NOMO-1 treated with dmso at 0.1 percent for 144 hours (cell line): ENCODE measurements at regions not wholly inside any gene's neighbourhood (a gene's known extent, or its start where the extent isn't known, plus 50 kb on each side); places are given as distances from the start of the nearest gene placed in this dataset.
"Not testable (repeated sequence)": the region's sequence is repeated elsewhere in the genome, so short reads cannot be mapped to it uniquely, and the experiment has no call there.

Experiments
- DNase-seq: peaks from one replicate; lab custom pipeline; 2025; ENCODE audit not compliant: unreplicated experiment; lab: John Stamatoyannopoulos, UW

DNA sequence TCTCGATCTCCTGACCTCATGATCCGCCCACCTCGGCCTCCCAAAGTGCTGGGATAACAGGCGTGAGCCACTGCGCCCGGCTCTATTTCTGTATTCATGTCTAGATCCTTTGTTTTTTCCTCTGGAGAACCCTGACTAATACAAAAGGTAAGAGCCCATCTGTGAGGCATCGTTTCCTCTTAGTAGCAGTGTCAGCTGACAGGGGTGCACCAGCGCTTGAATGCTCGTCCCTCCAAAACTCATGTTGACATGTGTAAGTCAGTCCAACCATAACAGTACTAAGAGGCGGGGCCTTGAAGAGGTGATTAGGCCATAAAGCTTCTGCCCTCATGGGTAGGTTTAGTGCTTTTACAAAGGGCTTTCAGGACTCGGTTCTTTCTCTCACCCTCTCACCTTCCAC, 470.1 kb upstream of the B3GAT1 start:
- no peak for DNase-seq

DNA sequence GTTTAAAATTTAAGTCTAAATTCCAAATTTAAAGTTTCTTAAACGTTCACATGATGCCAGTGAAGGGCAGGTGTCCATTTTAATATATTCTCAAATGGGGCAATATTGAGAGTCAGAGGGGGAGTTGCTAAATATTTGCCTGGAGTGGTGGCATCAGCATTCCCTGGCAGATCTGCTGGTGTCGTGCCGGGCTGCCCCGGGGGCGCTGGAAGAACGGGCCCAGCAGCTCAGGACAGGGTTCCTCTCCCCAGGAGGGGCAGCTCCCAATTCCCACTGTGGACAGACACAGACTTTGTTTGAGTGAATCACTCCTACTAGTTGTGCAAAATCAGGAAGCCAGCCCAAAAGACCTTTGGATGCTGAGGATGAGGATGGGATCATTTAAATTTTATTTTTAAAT, 468.7 kb upstream of the B3GAT1 start:
- DNase-seq = no peak

DNA sequence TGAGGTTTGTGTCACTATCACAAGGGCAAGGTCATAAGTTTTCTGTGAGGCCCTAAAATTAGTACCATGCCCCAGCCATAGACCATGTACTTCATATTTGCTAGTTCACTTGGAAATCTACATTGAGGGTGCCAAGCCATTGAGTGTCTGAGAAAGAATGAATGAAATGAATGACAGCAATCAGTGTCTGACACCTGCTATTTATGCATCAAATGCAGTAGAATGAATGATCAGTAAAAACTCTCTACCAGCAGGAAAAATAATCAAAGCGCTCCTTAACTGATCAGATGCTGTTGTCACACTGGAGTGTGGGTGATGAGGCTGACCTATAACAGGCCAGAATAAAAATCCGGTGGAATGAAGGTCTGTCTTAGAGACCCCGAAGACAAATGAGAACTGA, 467.9 kb upstream of the B3GAT1 start:
- no peak for DNase-seq

- no peak for DNase-seq
These were observed 467.3 kb upstream of the B3GAT1 start for GRCh38 chr11:134879341-134879740.

DNA sequence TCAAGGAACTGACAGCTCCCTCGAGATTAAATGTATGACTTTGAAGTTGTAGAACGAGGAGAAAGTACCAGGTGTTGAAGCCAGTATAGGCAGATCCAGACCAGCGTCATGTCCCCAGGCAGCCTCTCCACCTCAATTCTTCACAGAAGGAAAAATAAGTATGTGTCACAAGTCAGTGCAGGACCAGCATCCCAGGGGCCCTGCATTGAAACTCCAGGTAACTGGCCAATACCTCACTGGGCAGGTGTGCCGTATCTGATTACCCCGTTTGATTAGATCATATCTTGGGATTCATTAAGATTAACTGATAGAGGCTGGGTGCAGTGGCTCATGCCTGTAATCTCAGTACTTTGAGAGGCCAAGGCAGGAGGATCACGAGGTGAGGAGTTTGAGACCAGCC, 466.7 kb upstream of the B3GAT1 start:
- DNase-seq = no peak

- DNase-seq = no peak
These were observed 464.2 kb upstream of the B3GAT1 start for GRCh38 chr11:134876226-134876625.

DNA sequence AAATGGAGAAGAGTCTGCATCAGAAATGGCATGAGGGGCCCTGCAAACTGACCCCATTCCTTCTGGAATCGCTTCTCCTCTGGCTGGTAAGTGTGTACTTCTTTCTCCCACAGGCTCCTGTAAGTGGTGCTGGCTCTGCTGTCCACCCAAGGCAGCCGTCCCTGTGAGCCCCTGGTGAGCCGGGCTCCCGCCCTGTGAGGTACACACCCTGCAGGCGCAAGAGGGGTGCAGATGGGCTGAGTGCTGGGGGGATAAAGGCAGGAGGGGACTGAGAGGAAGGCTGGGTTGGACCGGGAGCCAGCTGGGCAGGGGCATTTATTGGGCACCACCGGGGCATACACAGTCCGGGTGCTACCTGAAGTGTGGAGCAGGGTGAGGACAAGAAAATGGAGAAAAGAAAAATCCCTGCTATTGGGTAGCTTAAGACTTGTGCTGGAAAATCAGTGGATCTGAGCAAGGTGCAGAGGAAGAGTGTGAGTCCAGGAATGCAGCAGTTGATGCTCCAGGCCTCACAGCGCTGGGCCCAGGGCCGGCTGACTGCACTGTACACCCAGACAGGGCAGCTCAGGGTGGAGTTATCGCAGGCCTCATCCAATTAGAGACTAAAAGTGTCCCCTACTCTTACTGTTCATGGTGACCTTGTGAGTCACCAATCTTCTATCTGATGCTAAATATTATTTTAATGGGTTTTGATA, 455.1 kb upstream of the B3GAT1 start:
- DNase-seq = no peak

DNA sequence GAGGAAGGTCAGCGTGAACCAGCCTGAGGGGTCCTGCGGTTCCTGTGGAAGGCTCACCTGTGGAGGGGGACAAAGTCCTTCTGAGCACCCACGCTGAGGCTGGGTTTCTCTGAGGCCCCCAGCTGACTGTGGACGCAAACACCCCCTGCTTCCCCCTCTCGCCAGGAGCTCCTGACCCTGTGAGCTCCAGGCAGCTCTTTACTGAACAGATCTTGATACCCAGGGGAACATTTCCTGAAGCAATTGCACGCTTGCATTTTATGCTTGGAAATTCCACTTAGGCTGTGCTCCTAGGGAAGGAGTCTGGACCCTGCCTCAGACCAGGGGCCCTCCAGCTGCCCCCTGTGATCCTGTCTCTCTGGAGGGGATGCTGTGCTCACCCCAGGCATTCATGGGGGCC, 454.2 kb upstream of the B3GAT1 start:
- DNase-seq = no peak

DNA sequence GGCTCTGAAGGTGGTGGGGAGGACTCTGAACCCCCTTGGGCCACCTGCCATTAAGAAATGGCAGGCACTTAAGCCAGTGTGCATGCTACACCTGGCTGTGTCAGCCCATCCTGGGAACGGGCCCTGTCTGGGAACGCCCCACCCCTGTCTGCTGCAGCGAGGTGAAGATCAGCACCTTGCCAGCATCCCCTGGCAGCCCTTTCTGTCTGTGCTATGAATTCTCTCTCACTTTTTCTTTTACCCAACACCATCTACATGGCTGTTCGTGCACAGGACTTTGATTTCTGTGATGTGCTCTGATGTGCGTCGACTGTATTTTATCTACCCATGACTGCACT, 452.9 kb upstream of the B3GAT1 start:
- no peak for DNase-seq

- DNase-seq = no peak
These were observed 452.4 kb upstream of the B3GAT1 start for GRCh38 chr11:134864233-134864967.

GRCh38 chr11:134863294-134863693, 451.3 kb upstream of the B3GAT1 start:
- no peak for DNase-seq

DNA sequence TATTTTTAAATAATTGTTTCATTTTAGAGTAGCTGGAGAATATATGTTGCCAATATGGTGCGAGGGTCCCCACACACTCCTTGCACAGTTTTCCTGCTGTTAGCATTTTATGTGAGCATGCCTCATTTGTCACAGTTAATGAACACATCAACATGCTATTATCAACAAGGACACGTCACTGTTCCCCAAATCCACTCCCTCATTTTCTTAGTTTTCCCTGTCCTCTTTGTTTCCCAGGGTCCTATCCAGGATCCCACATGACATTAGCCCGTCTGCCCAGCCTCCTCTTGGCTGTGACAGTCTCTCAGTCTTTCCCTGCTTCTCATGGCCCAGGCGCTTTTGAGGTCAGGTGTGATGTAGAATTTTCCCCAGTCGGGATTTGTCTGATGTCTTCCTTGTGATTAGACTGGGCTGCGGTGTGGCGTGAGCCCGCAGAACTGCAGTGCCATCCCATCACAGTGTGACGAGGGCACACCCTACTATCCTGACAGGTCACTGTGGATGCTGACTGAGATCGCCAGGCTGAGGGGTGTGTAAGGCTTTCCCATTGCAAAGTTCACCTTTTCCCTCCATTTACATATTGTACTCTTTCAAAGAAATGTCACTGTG, 450.6 kb upstream of the B3GAT1 start:
- no peak for DNase-seq

DNA sequence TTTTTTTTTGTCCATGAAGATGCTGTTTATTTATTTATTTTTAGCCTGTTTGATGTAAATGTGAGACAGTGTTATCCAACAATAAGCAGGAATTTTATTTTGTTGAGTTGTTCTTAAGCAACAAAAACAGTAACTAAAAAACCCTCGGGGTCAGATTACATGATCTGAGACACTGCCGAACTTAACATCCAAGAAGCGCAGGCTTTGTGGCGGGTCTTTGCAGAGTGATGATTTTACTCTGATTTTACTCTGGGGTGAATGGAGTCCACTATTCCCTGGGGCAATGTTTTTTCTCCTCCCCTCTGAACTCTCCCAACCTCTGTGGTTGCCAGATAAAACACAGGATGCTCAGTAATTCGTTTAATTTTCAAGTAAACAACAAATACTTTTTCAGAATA, 450.1 kb upstream of the B3GAT1 start:
- DNase-seq = no peak

DNA sequence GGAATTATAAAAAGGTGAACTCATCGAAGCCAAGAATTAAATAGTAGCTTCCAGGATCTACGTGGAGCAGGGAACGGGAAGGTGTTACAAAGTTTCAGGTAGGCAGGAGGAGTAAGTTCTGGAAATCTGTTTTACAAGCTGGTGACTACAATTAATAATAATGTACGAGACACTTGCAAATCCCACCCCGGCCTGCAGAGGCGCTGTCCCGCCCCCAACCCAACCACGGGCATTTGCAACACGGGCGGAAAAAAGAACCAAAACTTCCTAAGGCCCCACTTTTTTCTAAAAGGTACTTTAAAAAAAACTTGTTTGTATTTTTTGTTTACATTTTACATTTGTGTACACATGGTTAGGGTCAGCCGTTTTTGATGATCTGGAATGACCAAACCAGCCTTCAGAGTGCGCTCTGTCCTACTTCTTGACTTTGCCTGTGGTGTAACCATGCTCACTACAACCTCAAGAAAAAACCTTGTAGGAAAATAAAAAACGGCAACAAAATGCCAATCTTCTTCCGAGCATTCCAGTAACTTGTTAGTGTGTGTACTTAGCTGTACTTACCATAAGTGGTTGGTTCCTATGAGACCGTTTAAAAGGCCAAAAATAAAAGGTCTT, 449.6 kb upstream of the B3GAT1 start:
- no peak for DNase-seq

- DNase-seq = no peak
These were observed 446.9 kb upstream of the B3GAT1 start for GRCh38 chr11:134858783-134859480.

GRCh38 chr11:134857035-134857434, 445.0 kb upstream of the B3GAT1 start:
- DNase-seq = no peak

DNA sequence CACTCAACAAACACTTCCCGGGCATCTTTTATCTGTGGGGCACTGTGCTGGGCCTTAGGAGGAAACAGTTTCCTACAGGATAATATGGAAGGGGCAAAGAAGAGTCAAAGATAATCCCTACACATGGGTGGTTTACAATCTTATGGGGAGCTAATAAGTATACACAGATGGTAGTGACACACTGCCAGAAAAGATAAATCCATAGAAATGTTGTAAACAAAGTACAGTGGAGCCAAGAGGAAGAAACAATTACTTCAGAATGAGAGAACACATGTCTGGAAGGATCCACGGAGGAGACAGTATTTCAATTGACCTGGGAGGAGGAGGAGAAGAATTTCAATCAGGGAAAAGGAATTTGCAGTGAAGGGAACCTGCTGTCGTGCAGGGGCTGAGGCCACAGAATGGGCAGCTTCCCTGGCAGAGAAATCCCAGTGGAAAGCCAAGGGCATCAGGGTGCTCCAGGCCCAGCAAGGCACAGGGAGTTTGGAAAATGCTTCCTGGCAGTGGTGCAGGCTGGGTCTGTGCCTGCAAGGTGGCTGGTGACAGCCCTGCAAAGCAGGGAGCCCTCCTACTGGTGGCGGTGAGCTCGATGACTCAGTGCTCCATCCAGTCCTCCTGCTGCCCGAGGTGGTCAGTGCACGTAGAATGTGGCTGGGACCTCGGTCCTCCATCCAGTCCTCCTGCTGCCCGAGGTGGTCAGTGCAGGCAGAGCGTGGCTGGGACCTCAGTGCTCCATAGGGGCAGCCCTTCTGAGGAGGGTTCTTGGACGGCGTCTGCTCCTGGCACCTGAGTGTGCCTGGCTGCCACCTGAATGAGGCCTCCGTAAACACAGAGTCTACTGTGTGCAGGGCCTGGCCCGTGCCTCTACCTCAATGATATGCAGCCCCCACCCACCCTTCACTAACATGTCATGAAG, 444.3 kb upstream of the B3GAT1 start:
- no peak for DNase-seq

DNA sequence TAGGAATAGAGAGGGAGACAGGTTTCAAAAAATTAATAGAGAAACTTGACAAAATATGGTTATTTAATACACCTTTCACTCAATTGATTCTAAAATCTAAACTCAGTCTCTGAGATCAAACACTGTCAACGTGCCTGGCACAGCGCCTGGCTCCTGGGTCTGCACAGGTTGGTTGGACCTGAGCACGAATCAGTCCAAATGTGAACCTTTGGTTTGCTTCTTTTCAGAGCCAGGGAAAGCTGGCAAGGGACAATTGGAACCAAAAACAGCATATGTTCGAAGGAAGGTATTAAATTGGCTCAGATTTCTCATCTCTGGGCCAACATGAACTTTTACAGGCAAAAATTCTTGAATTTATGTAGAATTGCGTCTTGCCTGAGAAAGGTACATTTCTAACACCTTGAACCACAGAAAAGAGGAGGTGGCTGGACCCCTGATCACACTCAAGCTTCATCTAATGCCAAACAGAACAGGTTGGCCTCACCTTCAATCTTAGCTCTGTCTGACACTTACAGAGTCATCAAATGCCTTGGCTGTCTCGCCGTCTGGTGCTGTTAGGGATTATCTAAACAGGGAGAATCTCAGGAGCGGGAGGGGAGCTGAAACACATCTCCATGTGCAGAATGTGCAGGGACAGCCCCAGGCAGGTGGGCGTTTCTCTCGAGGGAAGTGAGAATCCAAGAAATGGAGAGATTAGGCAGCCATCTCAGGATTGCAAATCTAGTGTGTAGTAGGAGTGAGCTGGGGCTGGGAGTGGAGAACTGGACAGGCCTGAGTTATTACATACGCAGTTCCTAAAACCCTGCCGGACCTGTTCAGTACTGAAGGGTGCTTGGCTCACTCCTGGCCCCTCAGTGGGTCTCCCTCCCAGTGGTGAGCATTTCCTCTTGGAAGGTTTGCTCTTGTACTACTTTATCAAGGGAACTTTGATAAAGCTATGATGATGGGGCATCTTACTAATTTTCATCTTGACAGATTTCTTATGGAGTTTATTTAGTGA, 442.2 kb upstream of the B3GAT1 start:
- no peak for DNase-seq

DNA sequence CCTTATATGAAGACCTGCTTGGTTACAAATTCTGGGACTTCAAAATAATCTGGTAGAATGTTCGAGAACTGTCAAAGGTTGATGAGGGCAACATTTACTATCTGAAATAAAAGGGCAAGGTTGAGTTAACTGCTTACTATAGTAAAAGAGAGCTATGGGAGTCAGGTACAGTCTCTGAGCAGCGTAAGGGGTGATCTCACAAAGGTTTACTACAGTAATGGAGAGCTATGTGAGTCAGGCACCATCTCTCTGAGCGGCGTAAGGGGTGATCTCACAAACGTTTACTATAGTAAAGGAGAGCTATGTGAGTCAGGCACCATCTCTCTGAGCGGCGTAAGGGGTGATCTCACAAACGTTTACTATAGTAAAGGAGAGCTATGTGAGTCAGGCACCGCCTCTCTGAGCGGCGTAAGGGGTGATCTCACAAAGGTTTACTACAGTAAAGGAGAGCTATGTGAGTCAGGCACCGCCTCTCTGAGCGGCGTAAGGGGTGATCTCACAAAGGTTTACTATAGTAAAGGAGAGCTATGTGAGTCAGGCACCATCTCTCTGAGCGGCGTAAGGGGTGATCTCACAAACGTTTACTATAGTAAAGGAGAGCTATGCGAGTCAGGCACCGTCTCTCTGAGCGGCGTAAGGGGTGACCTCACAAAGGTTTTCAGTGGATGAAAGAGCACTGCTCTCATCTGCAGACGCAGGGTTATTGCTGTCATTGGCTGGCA, 439.6 kb upstream of the B3GAT1 start:
- DNase-seq = not testable (repeated sequence)
